HS-5 (cell line): ENCODE measurements at regions not wholly inside any gene's neighbourhood (a gene's known extent, or its start where the extent isn't known, plus 50 kb on each side); places are given as distances from the start of the nearest gene placed in this dataset.

Source experiments
- DNase-seq: peaks from one replicate; pipeline ENCODE4 v3.0.0-alpha.2; 2012; ENCODE audit warnings: low read depth

GRCh38 chr12:43294916-43295315 is 257.1 kb downstream of the ADAMTS20 start:
- no peak for DNase-seq

GRCh38 chr12:43294147-43294546 is 257.9 kb downstream of the ADAMTS20 start:
- DNase-seq: no peak

GRCh38 chr12:43293396-43293795 is 258.6 kb downstream of the ADAMTS20 start:
- DNase-seq: no peak

- peak; percentile 28 for DNase-seq
Measured at GRCh38 chr12:43292699-43293098, 259.3 kb downstream of the ADAMTS20 start.

- no peak for DNase-seq
Measured at GRCh38 chr12:43291516-43291915, 260.5 kb downstream of the ADAMTS20 start.

- no peak for DNase-seq
Measured at GRCh38 chr12:43290836-43291235, 261.2 kb downstream of the ADAMTS20 start.

- no peak for DNase-seq
Measured at GRCh38 chr12:43289426-43289801, 262.6 kb downstream of the ADAMTS20 start.

- DNase-seq: no peak
Measured at GRCh38 chr12:43288671-43289425, 263.2 kb downstream of the ADAMTS20 start.

- no peak for DNase-seq
Measured at GRCh38 chr12:43287706-43288383, 264.2 kb downstream of the ADAMTS20 start.

- no peak for DNase-seq
Measured at GRCh38 chr12:43286986-43287385, 265.0 kb downstream of the ADAMTS20 start.

- DNase-seq: peak; percentile 82
Measured at GRCh38 chr12:43285159-43285598, 266.8 kb downstream of the ADAMTS20 start.

- DNase-seq: no peak
Measured at GRCh38 chr12:43284486-43285158, 267.4 kb downstream of the ADAMTS20 start.

- DNase-seq: no peak
Measured at GRCh38 chr12:43283206-43283605, 268.8 kb downstream of the ADAMTS20 start.

- no peak for DNase-seq
Measured at GRCh38 chr12:43282106-43282505, 269.9 kb downstream of the ADAMTS20 start.

GRCh38 chr12:43281563-43281962 is 270.4 kb downstream of the ADAMTS20 start:
- no peak for DNase-seq

- DNase-seq: no peak
Measured at GRCh38 chr12:43278541-43278832, 273.5 kb downstream of the ADAMTS20 start.

GRCh38 chr12:43277651-43278540 is 274.1 kb downstream of the ADAMTS20 start:
- no peak for DNase-seq

GRCh38 chr12:43273467-43273866 is 278.5 kb downstream of the ADAMTS20 start:
- DNase-seq: no peak

GRCh38 chr12:43271659-43272058 is 280.3 kb downstream of the ADAMTS20 start:
- no peak for DNase-seq

- DNase-seq: no peak
Measured at GRCh38 chr12:43267818-43268217, 284.2 kb downstream of the ADAMTS20 start.

- DNase-seq: no peak
Measured at GRCh38 chr12:43261701-43262100, 290.3 kb downstream of the ADAMTS20 start.

- DNase-seq: no peak
Measured at GRCh38 chr12:43255522-43256111, 296.4 kb downstream of the ADAMTS20 start.
